ENCODE measurements at regions not wholly inside any gene's neighbourhood (a gene's known extent, or its start where the extent isn't known, plus 50 kb on each side); places are given as distances from the start of the nearest gene placed in this dataset.

DNA sequence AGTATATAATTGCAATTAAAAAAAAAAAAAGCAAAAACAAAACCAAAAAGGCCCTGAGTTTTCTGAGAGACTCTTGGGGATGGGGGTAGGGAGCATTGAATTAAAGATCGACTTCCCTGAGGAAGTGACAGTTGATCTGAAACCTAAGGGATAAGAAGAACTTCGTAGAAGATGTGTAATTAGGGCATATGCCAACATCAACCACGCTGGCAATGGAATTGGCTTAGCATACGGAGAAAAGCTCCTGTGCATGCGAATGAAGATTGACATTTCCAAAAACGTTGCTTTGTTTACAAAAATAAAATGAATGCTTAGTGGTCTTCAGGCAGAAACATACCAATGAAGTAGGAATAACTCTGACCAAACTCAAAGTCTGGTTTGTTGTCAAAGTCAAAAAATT, 307.6 kb upstream of the ZNF521 start:
- TF ChIP-seq EZH2phosphoT487 (IDR thresholded peaks at IDR 0.05; ENCODE audit: borderline replicate concordance), result no peak
- H4K20me1 ChIP-seq (ENCODE audit: insufficient read depth, low read length, poor library complexity, severe bottlenecking), result no peaks in the 10 kb centered on the region

DNA sequence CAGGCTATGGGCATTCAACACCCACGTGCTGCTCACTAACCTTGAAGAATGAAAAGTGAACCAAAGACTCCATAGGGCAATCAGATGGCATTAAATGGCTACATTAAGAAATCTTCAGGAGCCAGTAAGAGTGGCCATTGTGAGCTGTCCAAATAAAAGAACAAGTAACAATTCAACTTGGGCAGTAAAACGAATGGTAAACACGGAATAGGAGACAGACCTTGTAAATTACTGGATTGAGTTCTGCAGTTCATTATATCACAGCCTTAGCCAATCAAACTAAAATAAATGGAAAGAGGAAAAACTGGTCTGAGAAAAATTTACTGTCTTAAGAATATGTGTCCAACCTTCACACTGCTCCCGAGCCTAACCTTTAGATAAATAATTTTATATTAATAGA, 306.5 kb upstream of the ZNF521 start:
- TF ChIP-seq CTCF (conservative IDR thresholded peaks at IDR 0.05; ENCODE audit: low read length), result no peak
- TF ChIP-seq EZH2phosphoT487 (IDR thresholded peaks at IDR 0.05; ENCODE audit: borderline replicate concordance), result no peak
- Histone ChIP-seq H3K9ac (ENCODE audit: low read depth, low read length, poor library complexity, severe bottlenecking) (no peak overlapping the region), H3K4me3 (ENCODE audit: low read length, poor library complexity, severe bottlenecking) (no peak overlapping the region)

More for the DNA sequence above, 307.6 kb upstream of the ZNF521 start:
- no peaks in the 10 kb centered on the region for H3K36me3 ChIP-seq (ENCODE audit: insufficient read depth, low read length)
- no peaks in the 10 kb centered on the region for H3K79me2 ChIP-seq (ENCODE audit: insufficient read depth, low read length)
- H3K4me2 ChIP-seq (ENCODE audit: low read depth, low read length, poor library complexity, severe bottlenecking), result no peak overlapping the region
- no peak overlapping the region for H3K4me3 ChIP-seq (ENCODE audit: low read length, poor library complexity, severe bottlenecking)
- no peaks in the 10 kb centered on the region for H3F3A ChIP-seq (ENCODE audit: low read depth)
- no peak overlapping the region for H3K9ac ChIP-seq (ENCODE audit: low read depth, low read length, poor library complexity, severe bottlenecking)
- no peaks in the 10 kb centered on the region for H3K4me1 ChIP-seq (ENCODE audit: insufficient read depth, low read length, poor library complexity, severe bottlenecking)
- H3K27me3 ChIP-seq (ENCODE audit: insufficient read depth, low read length, poor library complexity, severe bottlenecking), result no peaks in the 10 kb centered on the region
- H3K9me2 ChIP-seq (replicated peaks; ENCODE audit: low read depth, low read length), result no peaks in the 10 kb centered on the region
- H2AFZ ChIP-seq (ENCODE audit: low read length), result no peak overlapping the region
- no peaks in the 10 kb centered on the region for H3K9me3 ChIP-seq (ENCODE audit: insufficient read depth, low read depth, low read length)

GRCh38 chr18:25651553-25651952, 299.6 kb upstream of the ZNF521 start:
- H3K27me3 ChIP-seq (ENCODE audit: insufficient read depth, low read length, poor library complexity, severe bottlenecking), result no peaks in the 10 kb centered on the region
- H3F3A ChIP-seq (ENCODE audit: low read depth), result no peaks in the 10 kb centered on the region
- H3K79me2 ChIP-seq (ENCODE audit: insufficient read depth, low read length), result no peaks in the 10 kb centered on the region
- H2AFZ ChIP-seq (ENCODE audit: low read length), result no peak overlapping the region
- TF ChIP-seq CTCF (conservative IDR thresholded peaks at IDR 0.05; ENCODE audit: low read length), result no peak
- no peak for TF ChIP-seq EZH2phosphoT487 (IDR thresholded peaks at IDR 0.05; ENCODE audit: borderline replicate concordance)
- no peaks in the 10 kb centered on the region for H3K9me3 ChIP-seq (ENCODE audit: insufficient read depth, low read depth, low read length)
- H3K36me3 ChIP-seq (ENCODE audit: insufficient read depth, low read length), result no peaks in the 10 kb centered on the region
- no peaks in the 10 kb centered on the region for H4K20me1 ChIP-seq (ENCODE audit: insufficient read depth, low read length, poor library complexity, severe bottlenecking)
- H3K4me3 ChIP-seq (ENCODE audit: low read length, poor library complexity, severe bottlenecking), result no peak overlapping the region
- no peaks in the 10 kb centered on the region for H3K4me1 ChIP-seq (ENCODE audit: insufficient read depth, low read length, poor library complexity, severe bottlenecking)
- H3K4me2 ChIP-seq (ENCODE audit: low read depth, low read length, poor library complexity, severe bottlenecking), result no peak overlapping the region
- no peaks in the 10 kb centered on the region for H3K9me2 ChIP-seq (replicated peaks; ENCODE audit: low read depth, low read length)
- no peak overlapping the region for H3K9ac ChIP-seq (ENCODE audit: low read depth, low read length, poor library complexity, severe bottlenecking)

More for the DNA sequence above, 306.5 kb upstream of the ZNF521 start:
- no peaks in the 10 kb centered on the region for H3K4me1 ChIP-seq (ENCODE audit: insufficient read depth, low read length, poor library complexity, severe bottlenecking)
- H3K79me2 ChIP-seq (ENCODE audit: insufficient read depth, low read length), result no peaks in the 10 kb centered on the region
- no peaks in the 10 kb centered on the region for H3K36me3 ChIP-seq (ENCODE audit: insufficient read depth, low read length)
- H3K9me2 ChIP-seq (replicated peaks; ENCODE audit: low read depth, low read length), result no peaks in the 10 kb centered on the region
- no peak overlapping the region for H3K4me2 ChIP-seq (ENCODE audit: low read depth, low read length, poor library complexity, severe bottlenecking)
- no peak overlapping the region for H2AFZ ChIP-seq (ENCODE audit: low read length)
- H3K9me3 ChIP-seq (ENCODE audit: insufficient read depth, low read depth, low read length), result no peaks in the 10 kb centered on the region
- H3F3A ChIP-seq (ENCODE audit: low read depth), result no peaks in the 10 kb centered on the region
- H4K20me1 ChIP-seq (ENCODE audit: insufficient read depth, low read length, poor library complexity, severe bottlenecking), result no peaks in the 10 kb centered on the region
- H3K27me3 ChIP-seq (ENCODE audit: insufficient read depth, low read length, poor library complexity, severe bottlenecking), result no peaks in the 10 kb centered on the region

DNA sequence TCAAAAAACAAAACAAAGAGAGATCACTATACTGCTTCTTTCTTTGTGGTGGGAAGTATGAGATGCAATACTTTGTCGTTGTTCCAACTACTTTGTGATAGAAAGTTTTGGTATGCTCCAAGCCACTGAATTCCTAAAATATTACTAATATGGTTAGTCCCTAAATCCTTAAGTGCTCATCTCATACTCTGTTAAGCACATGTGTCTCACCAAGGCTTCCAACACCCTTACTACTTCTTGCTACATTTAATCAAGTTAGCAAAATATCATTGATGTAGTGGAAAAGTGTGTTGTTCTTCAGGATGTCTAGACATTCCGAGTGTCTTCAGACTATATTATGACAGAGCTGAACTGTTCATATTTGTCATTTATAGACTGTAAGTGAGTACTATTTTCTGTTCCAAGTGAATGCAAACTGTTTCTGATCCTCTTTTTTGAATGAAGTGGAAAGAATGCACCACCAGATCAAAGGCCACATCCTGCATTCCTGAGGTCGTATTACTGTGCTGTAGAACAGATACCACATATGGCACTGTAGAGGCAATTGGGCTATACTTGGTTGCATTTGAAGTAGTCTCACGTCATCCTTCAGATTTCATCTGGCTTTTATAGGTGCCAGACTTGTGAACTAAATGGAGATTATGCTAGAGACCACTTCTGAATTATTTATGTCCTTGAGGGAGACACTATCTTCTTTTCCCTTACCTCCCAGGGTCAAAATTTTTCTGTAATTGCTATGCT, 298.4 kb upstream of the ZNF521 start:
- TF ChIP-seq EZH2phosphoT487 (IDR thresholded peaks at IDR 0.05; ENCODE audit: borderline replicate concordance), result no peak
- no peak for TF ChIP-seq CTCF (conservative IDR thresholded peaks at IDR 0.05; ENCODE audit: low read length)

More for the DNA sequence above, 298.4 kb upstream of the ZNF521 start:
- H3K9ac ChIP-seq (ENCODE audit: low read depth, low read length, poor library complexity, severe bottlenecking), result no peak overlapping the region
- no peaks in the 10 kb centered on the region for H4K20me1 ChIP-seq (ENCODE audit: insufficient read depth, low read length, poor library complexity, severe bottlenecking)
- H3K9me2 ChIP-seq (replicated peaks; ENCODE audit: low read depth, low read length), result no peaks in the 10 kb centered on the region
- H3K9me3 ChIP-seq (ENCODE audit: insufficient read depth, low read depth, low read length), result no peaks in the 10 kb centered on the region
- H3K27me3 ChIP-seq (ENCODE audit: insufficient read depth, low read length, poor library complexity, severe bottlenecking), result no peaks in the 10 kb centered on the region
- H2AFZ ChIP-seq (ENCODE audit: low read length), result no peak overlapping the region
- no peaks in the 10 kb centered on the region for H3F3A ChIP-seq (ENCODE audit: low read depth)
- H3K79me2 ChIP-seq (ENCODE audit: insufficient read depth, low read length), result no peaks in the 10 kb centered on the region
- no peak overlapping the region for H3K4me3 ChIP-seq (ENCODE audit: low read length, poor library complexity, severe bottlenecking)
- H3K4me1 ChIP-seq (ENCODE audit: insufficient read depth, low read length, poor library complexity, severe bottlenecking), result no peaks in the 10 kb centered on the region
- H3K36me3 ChIP-seq (ENCODE audit: insufficient read depth, low read length), result no peaks in the 10 kb centered on the region
- H3K4me2 ChIP-seq (ENCODE audit: low read depth, low read length, poor library complexity, severe bottlenecking), result no peak overlapping the region

Measured in Loucy (cell line).